IMR-90 (cell line): ENCODE measurements at regions not wholly inside any gene's neighbourhood (a gene's known extent, or its start where the extent isn't known, plus 50 kb on each side); places are given as distances from the start of the nearest gene placed in this dataset.

Source experiments
- ATAC-seq: fragments of 200-7000 bp; cut with Tn5 transposase; 2 replicates; pipeline ENCODE4 v1.9.1; 2020; ENCODE audit warnings: low read depth, mild to moderate bottlenecking, moderate library complexity
- BruUV-seq: library from RNA; stranded (reverse); fragments of 400-500 nt; replicated peaks from 2 replicates; lab custom pipeline; 2021; lab: Mats Ljungman, UMichigan
- CTCF ChIA-PET: fragments of 300-600 bp; formaldehyde crosslinking; extraction: SDS; loops from one replicate; lab custom pipeline; 2021; ENCODE audit warnings: antibody characterized with exemption; lab: Yijun Ruan, JAX
- POLR2A ChIA-PET: fragments of 300-600 bp; sonication (Branson Sonifier 250); formaldehyde crosslinking; loops from one replicate; lab custom pipeline; 2022; ENCODE audit warnings: antibody characterized with exemption; ENCODE audit not compliant: unreplicated experiment; lab: Charles Lee
- DNase-seq: peaks from one replicate; pipeline ENCODE4 v3.0.0; 2013
- H2AFZ ChIP-seq: replicated peaks from 2 replicates; pipeline ENCODE3; 2013; ENCODE audit warnings: low read length, mild to moderate bottlenecking; ENCODE audit not compliant: poor library complexity
- H2AK5ac ChIP-seq: 2 replicates; pipeline ENCODE4 v1.6.1; 2013; ENCODE audit warnings: low read depth, low read length, inconsistent platforms
- H2AK9ac ChIP-seq: replicated peaks from 2 replicates; pipeline ENCODE3; 2013; ENCODE audit warnings: mild to moderate bottlenecking, low read depth, low read length, moderate library complexity; ENCODE audit not compliant: poor library complexity
- H2BK120ac ChIP-seq: 2 replicates; pipeline ENCODE4 v1.6.1; 2013; ENCODE audit warnings: low read depth, low read length, inconsistent platforms
- H2BK15ac ChIP-seq: 3 replicates; pipeline ENCODE4 v1.6.1; 2013; ENCODE audit warnings: low read depth, low read length, inconsistent platforms
- H2BK20ac ChIP-seq: 2 replicates; pipeline ENCODE4 v1.6.1; 2013; ENCODE audit warnings: low read depth, mild to moderate bottlenecking, inconsistent platforms, low read length, moderate library complexity
- H2BK5ac ChIP-seq: 2 replicates; pipeline ENCODE4 v1.6.1; 2013; ENCODE audit warnings: mild to moderate bottlenecking, low read depth, low read length, inconsistent platforms; ENCODE audit not compliant: poor library complexity, severe bottlenecking
- H3K14ac ChIP-seq: replicated peaks from 2 replicates; pipeline ENCODE4 v1.6.1; 2013; ENCODE audit warnings: low read depth, low read length, inconsistent platforms
- H3K18ac ChIP-seq: 2 replicates; pipeline ENCODE4 v1.6.1; 2013; ENCODE audit warnings: low read depth, low read length, control low read depth
- H3K23ac ChIP-seq: 2 replicates; pipeline ENCODE4 v1.6.1; 2013; ENCODE audit warnings: low read depth, low read length, inconsistent platforms
- H3K27ac ChIP-seq: 2 replicates; pipeline ENCODE4 v1.5.1; 2013; ENCODE audit warnings: mild to moderate bottlenecking, control low read depth, low read length; ENCODE audit not compliant: insufficient read depth
- H3K27me3 ChIP-seq: 2 replicates; pipeline ENCODE4 v1.6.1; 2013; ENCODE audit warnings: low read length; ENCODE audit not compliant: control insufficient read depth, insufficient read depth
- H3K36me3 ChIP-seq: 2 replicates; pipeline ENCODE4 v1.6.1; 2013; ENCODE audit warnings: low read length, mixed read lengths; ENCODE audit not compliant: control insufficient read depth, insufficient read depth
- H3K4ac ChIP-seq: 2 replicates; pipeline ENCODE4 v1.6.1; 2013; ENCODE audit warnings: low read depth, low read length, inconsistent platforms
- H3K4me1 ChIP-seq: 2 replicates; pipeline ENCODE4 v1.6.1; 2013; ENCODE audit warnings: low read length, mixed read lengths; ENCODE audit not compliant: control insufficient read depth, insufficient read depth
- H3K4me2 ChIP-seq: 2 replicates; pipeline ENCODE4 v1.6.1; 2013; ENCODE audit warnings: low read depth, mild to moderate bottlenecking, control low read depth, low read length, moderate library complexity
- H3K4me3 ChIP-seq: 2 replicates; pipeline ENCODE4 v1.5.1; 2013; ENCODE audit warnings: low read depth, mild to moderate bottlenecking, control low read depth, low read length, moderate library complexity; ENCODE audit not compliant: insufficient read depth
- H3K56ac ChIP-seq: 2 replicates; pipeline ENCODE4 v1.6.1; 2013; ENCODE audit warnings: low read length, inconsistent platforms; ENCODE audit not compliant: insufficient read depth; ENCODE audit errors: extremely low read depth
- H3K79me1 ChIP-seq, 2 experiments: 2 replicates each; pipeline ENCODE4 v1.6.1; 2013; ENCODE audit warnings: low read length in 2 of 2, inconsistent platforms in 1 of 2, low read depth in 1 of 2
- H3K9ac ChIP-seq: 2 replicates; pipeline ENCODE4 v1.6.1; 2013; ENCODE audit warnings: low read depth, low read length, control low read depth
- H3K9me1 ChIP-seq: 2 replicates; pipeline ENCODE4 v1.6.1; 2013; ENCODE audit warnings: low read length, inconsistent platforms; ENCODE audit not compliant: insufficient read depth
- H3K9me3 ChIP-seq: 2 replicates; pipeline ENCODE4 v1.6.1; 2013; ENCODE audit warnings: low read length; ENCODE audit not compliant: control insufficient read depth, insufficient read depth
- H4K20me1 ChIP-seq: 2 replicates; pipeline ENCODE4 v1.6.1; 2013; ENCODE audit warnings: low read length, inconsistent platforms; ENCODE audit not compliant: insufficient read depth
- H4K5ac ChIP-seq: 2 replicates; pipeline ENCODE4 v1.6.1; 2013; ENCODE audit warnings: mild to moderate bottlenecking, low read depth, low read length, control low read depth
- H4K8ac ChIP-seq, 2 experiments: 2 replicates each; pipeline ENCODE4 v1.6.1; 2013; ENCODE audit warnings: low read depth in 2 of 2, low read length in 2 of 2, control low read depth in 1 of 2, inconsistent platforms in 1 of 2
- H4K91ac ChIP-seq: 2 replicates; pipeline ENCODE4 v1.6.1; 2013; ENCODE audit warnings: low read depth, low read length, inconsistent platforms; ENCODE audit not compliant: insufficient read depth
- CEBPB ChIP-seq: IDR thresholded peaks from 2 replicates; pipeline ENCODE4 v1.6.1; 2012; ENCODE audit warnings: low read depth, low read length, improper control_type of control experiment
- FOS ChIP-seq: fragments of 150-350 bp; IDR thresholded peaks from 2 replicates; pipeline ENCODE4 v1.6.1; 2016; ENCODE audit warnings: low read depth, low read length
- WGBS, 2 experiments: methylation state at CpG; one replicate each; pipeline versions ENCODE4 v1.1.5 to v1.1.7; 2013; ENCODE audit warnings: missing lambda C conversion rate in 2 of 2; ENCODE audit not compliant: insufficient read length in 1 of 2; ENCODE audit errors: extremely low coverage in 2 of 2; 5-methylcytosine and 5-hydroxymethylcytosine counted together
- dilution Hi-C: fragments of 300-500 bp; cut with HindIII; formaldehyde crosslinking; loops from one replicate; pipeline ENCODE4 v1.14.3; 2018; ENCODE audit warnings: low sequenced_read_pairs; ENCODE audit not compliant: unreplicated experiment
- in situ Hi-C: fragments of 300-500 bp; cut with MboI; formaldehyde crosslinking; loops from 3 replicates; pipeline ENCODE4 v1.14.3; 2019; ENCODE audit warnings: low sequenced_read_pairs, inconsistent platforms, mixed read lengths
- intact Hi-C: fragments of 100-400 bp; cut with micrococcal nuclease; formaldehyde crosslinking; loops from 2 replicates; pipeline ENCODE4 v1.10.0; 2022
- TF ChIP-seq, protein P1 (sequence below): fragments of 150-350 bp; IDR thresholded peaks from 2 replicates; pipeline ENCODE4 v1.6.1; 2017; ENCODE audit warnings: mild to moderate bottlenecking, antibody characterized with exemption, low read length, low read depth

DNA sequence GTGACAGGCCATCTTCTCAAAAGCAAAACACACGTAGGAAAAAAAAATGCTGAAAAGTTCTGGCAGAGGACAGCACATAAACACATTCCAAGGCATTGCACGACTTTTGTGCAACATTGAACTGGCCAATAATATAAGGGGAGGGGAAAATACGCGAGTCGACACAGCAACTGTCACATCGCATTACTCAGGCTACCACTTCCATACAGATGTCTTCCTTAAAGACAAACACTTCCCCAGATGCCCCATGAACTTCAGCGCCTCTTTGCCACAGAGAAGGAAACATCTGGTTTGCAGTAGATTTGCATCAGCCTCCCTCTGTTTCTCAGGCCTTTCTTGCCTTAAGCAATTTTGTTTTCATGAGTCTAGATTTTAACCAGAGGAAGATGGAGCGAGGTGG lies 144.4 kb upstream of the IGF1R start:
- H3K18ac ChIP-seq = peak overlapping the region; percentile 36; the same call in 1 of the 2 replicates
- WGBS, 2 experiments = 67% methylated on average over 1 of the region's 8 CpGs; no CpG with 5 or more reads in 1 of the 2 experiments
- in situ Hi-C loops = no loop called here
- H4K20me1 ChIP-seq = no peaks in the 10 kb centered on the region
- H3K56ac ChIP-seq = no peak overlapping the region; the same call in 1 of the 2 replicates
- no peaks in the 10 kb centered on the region for H3K79me1 ChIP-seq
- H3K9ac ChIP-seq = no peak overlapping the region; the same call in 1 of the 2 replicates
- H2AK5ac ChIP-seq = no peak overlapping the region; the same call in 1 of the 2 replicates
- H2BK20ac ChIP-seq = peak overlapping the region; percentile 46
- peaks cover 3% of the 10 kb centered on the region; the same call in 1 of the 2 replicates for H3K9me1 ChIP-seq
- peak overlapping the region; percentile 55; the same call in 1 of the 2 replicates for H3K14ac ChIP-seq
- H2AK9ac ChIP-seq = no peak overlapping the region
- 0 out of 3 replicates have a peak overlapping the region, but pooled peaks have one; percentile 48 for H2BK15ac ChIP-seq
- H3K4ac ChIP-seq = peak overlapping the region; percentile 33
- peak overlapping the region; percentile 5 for H2AFZ ChIP-seq
- POLR2A ChIA-PET = no interaction called here
- H2BK120ac ChIP-seq = peak overlapping the region; percentile 44; the same call in 1 of the 2 replicates
- peaks cover 23% of the 10 kb centered on the region for H3K27me3 ChIP-seq
- H4K5ac ChIP-seq = peak overlapping the region; percentile 44; the same call in 1 of the 2 replicates
- DNase-seq (peak; percentile 50), ATAC-seq (peak; percentile 89)
- dilution Hi-C loops = no loop called here
- no peak overlapping the region for H3K23ac ChIP-seq
- peaks cover 18% of the 10 kb centered on the region; the same call in 1 of the 2 replicates for H3K4me1 ChIP-seq
- H4K91ac ChIP-seq = peak overlapping the region; percentile 62; the same call in 1 of the 2 replicates
- CTCF ChIA-PET = no interaction called here
- no peak overlapping the region; a peak in 1 of 4 replicates for H4K8ac ChIP-seq
- no peak overlapping the region for H3K4me3 ChIP-seq
- TF ChIP-seq, protein P1, sequence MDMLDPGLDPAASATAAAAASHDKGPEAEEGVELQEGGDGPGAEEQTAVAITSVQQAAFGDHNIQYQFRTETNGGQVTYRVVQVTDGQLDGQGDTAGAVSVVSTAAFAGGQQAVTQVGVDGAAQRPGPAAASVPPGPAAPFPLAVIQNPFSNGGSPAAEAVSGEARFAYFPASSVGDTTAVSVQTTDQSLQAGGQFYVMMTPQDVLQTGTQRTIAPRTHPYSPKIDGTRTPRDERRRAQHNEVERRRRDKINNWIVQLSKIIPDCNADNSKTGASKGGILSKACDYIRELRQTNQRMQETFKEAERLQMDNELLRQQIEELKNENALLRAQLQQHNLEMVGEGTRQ = no peak
- TF ChIP-seq FOS (no peak), CEBPB (peak; percentile 77)
- H2BK5ac ChIP-seq = no peak overlapping the region
- H3K27ac ChIP-seq = peak overlapping the region; percentile 88; the same call in 1 of the 2 replicates
- no TSS peak for BruUV-seq
- intact Hi-C loops = no loop called here
- peaks cover 4% of the 10 kb centered on the region; the same call in 1 of the 2 replicates for H3K9me3 ChIP-seq
- no peaks in the 10 kb centered on the region for H3K36me3 ChIP-seq
- H3K4me2 ChIP-seq = peak overlapping the region; percentile 29
